GM12878 (cell line): ENCODE measurements at regions not wholly inside any gene's neighbourhood (a gene's known extent, or its start where the extent isn't known, plus 50 kb on each side); places are given as distances from the start of the nearest gene placed in this dataset.

ENCODE experiments used
- ATAC-seq: fragments of 200-7000 bp; cut with Tn5 transposase; 3 replicates; pipeline ENCODE4 v1.9.1; 2020; ENCODE audit warnings: mild to moderate bottlenecking, moderate library complexity
- BruUV-seq: library from RNA; stranded (reverse); fragments of 400-500 nt; replicated peaks from 2 replicates; lab custom pipeline; 2021; lab: Mats Ljungman, UMichigan
- CTCF ChIA-PET: fragments of 300-600 bp; sonication (Branson Sonifier 250); formaldehyde crosslinking; extraction: SDS; loops from one replicate; lab custom pipeline; 2021; ENCODE audit warnings: inconsistent platforms; lab: Yijun Ruan, JAX
- POLR2A ChIA-PET: fragments of 350-600 bp; formaldehyde crosslinking; extraction: SDS; loops from one replicate; lab custom pipeline; 2021; ENCODE audit warnings: inconsistent platforms; lab: Charles Lee
- RAD21 ChIA-PET: fragments of 300-600 bp; sonication (Branson Sonifier 250); formaldehyde crosslinking; loops from one replicate; lab custom pipeline; 2023; ENCODE audit warnings: antibody characterized with exemption; ENCODE audit not compliant: unreplicated experiment; lab: Charles Lee
- SMC1A ChIA-PET: fragments of 300-600 bp; sonication (Branson Sonifier 250); formaldehyde crosslinking; loops from one replicate; lab custom pipeline; 2023; ENCODE audit not compliant: unreplicated experiment, uncharacterized antibody; lab: Charles Lee
- DNase-seq: peaks from one replicate; pipeline ENCODE4 v3.0.0-alpha.2; 2011; ENCODE audit warnings: low read depth, low spot score
- FAIRE-seq: peaks from 3 replicates; lab custom pipeline; 2011; peaks lifted over from hg19 to GRCh38; lab: Jason Lieb, UNC
- H2AFZ ChIP-seq: 2 replicates; pipeline ENCODE4 v1.6.0; 2011; ENCODE audit warnings: low read depth, low read length, control low read depth; ENCODE audit not compliant: control insufficient read depth
- H3K27ac ChIP-seq: 2 replicates; pipeline ENCODE4 v1.5.1; 2011; ENCODE audit warnings: control low read depth; ENCODE audit not compliant: control insufficient read depth, insufficient read depth
- H3K27me3 ChIP-seq, 2 experiments: replicated peaks in 1 of 2; 2 replicates each; pipeline versions ENCODE4 v1.6.0 to v1.6.1; 2011; ENCODE audit warnings: low read length in 1 of 2; ENCODE audit not compliant: control insufficient read depth in 2 of 2, insufficient read depth in 2 of 2
- H3K36me3 ChIP-seq, 2 experiments: 2 replicates each; pipeline ENCODE4 v1.5.1; 2011; ENCODE audit warnings: low read length in 1 of 2; ENCODE audit not compliant: control insufficient read depth in 2 of 2, insufficient read depth in 2 of 2
- H3K4me1 ChIP-seq: 2 replicates; pipeline ENCODE4 v1.6.1; 2011; ENCODE audit warnings: mild to moderate bottlenecking, low read length, moderate library complexity, mixed read lengths; ENCODE audit not compliant: control insufficient read depth, insufficient read depth
- H3K4me2 ChIP-seq: 2 replicates; pipeline ENCODE4 v1.6.0; 2011; ENCODE audit warnings: control low read depth; ENCODE audit not compliant: control insufficient read depth, insufficient read depth
- H3K4me3 ChIP-seq: fragments of 200-600 bp; sonication (generic); 2 replicates; pipeline ENCODE4 v1.5.1; 2016
- H3K79me2 ChIP-seq: 2 replicates; pipeline ENCODE4 v1.6.0; 2011; ENCODE audit warnings: low read length; ENCODE audit not compliant: control insufficient read depth, insufficient read depth
- H3K9ac ChIP-seq: 2 replicates; pipeline ENCODE4 v1.8.0; 2011; ENCODE audit warnings: low read length, control low read depth, mixed read lengths; ENCODE audit not compliant: control insufficient read depth, insufficient read depth
- H3K9me3 ChIP-seq: replicated peaks from 3 replicates; pipeline ENCODE4 v1.5.1; 2011; ENCODE audit warnings: mild to moderate bottlenecking, low read length; ENCODE audit not compliant: control insufficient read depth, insufficient read depth
- H4K20me1 ChIP-seq: 2 replicates; pipeline ENCODE4 v1.6.0; 2011; ENCODE audit not compliant: control insufficient read depth, insufficient read depth
- ASH2L ChIP-seq: fragments of 300-600, 200-600 bp; sonication (generic); IDR thresholded peaks from 2 replicates; pipeline ENCODE4 v1.6.1; 2017; ENCODE audit warnings: low read depth, mild to moderate bottlenecking, borderline replicate concordance
- ATF7 ChIP-seq: fragments of 450-650 bp; IDR thresholded peaks from 2 replicates; pipeline ENCODE4 v1.6.1; 2016; ENCODE audit warnings: low read depth, mild to moderate bottlenecking
- BCLAF1 ChIP-seq: fragments of 450-650 bp; IDR thresholded peaks from 2 replicates; pipeline ENCODE4 v1.6.1; 2017; ENCODE audit warnings: antibody characterized with exemption, mild to moderate bottlenecking, moderate library complexity
- CTCF ChIP-seq, 3 experiments: IDR thresholded peaks in 2 of 3; conservative IDR thresholded peaks in 1 of 3; 2 replicates each; pipeline ENCODE4 v1.5.1; 2011; ENCODE audit warnings: low read depth in 3 of 3, low read length in 3 of 3, mild to moderate bottlenecking in 3 of 3, control low read depth in 2 of 3, moderate library complexity in 2 of 3, inconsistent platforms in 1 of 3, mixed read lengths in 1 of 3; ENCODE audit not compliant: control insufficient read depth in 2 of 3, insufficient read depth in 1 of 3; ENCODE audit errors: extremely low read depth in 1 of 3
- IRF3 ChIP-seq: fragments of 450-650 bp; IDR thresholded peaks from 2 replicates; pipeline ENCODE4 v1.6.1; 2014; ENCODE audit warnings: mild to moderate bottlenecking
- KLF5 ChIP-seq: fragments of 450-650 bp; IDR thresholded peaks from 2 replicates; pipeline ENCODE4 v1.6.1; 2014; ENCODE audit warnings: mild to moderate bottlenecking; ENCODE audit not compliant: partially characterized antibody
- PBX3 ChIP-seq: IDR thresholded peaks from 2 replicates; pipeline ENCODE4 v1.6.1; 2011; ENCODE audit warnings: mild to moderate bottlenecking, low read depth, low read length, moderate library complexity; ENCODE audit not compliant: insufficient replicate concordance
- POLR2AphosphoS2 ChIP-seq: IDR thresholded peaks from 2 replicates; pipeline ENCODE4 v1.6.1; 2011; ENCODE audit warnings: low read depth, mild to moderate bottlenecking, low read length, improper control_type of control experiment, moderate library complexity
- RUNX3 ChIP-seq: IDR thresholded peaks from 2 replicates; pipeline ENCODE4 v1.6.1; 2012; ENCODE audit warnings: low read length, inconsistent platforms
- SIX5 ChIP-seq: IDR thresholded peaks from 2 replicates; pipeline ENCODE4 v1.6.1; 2011; ENCODE audit warnings: mild to moderate bottlenecking, low read depth, low read length, moderate library complexity; ENCODE audit not compliant: severe bottlenecking
- SMAD5 ChIP-seq: IDR thresholded peaks from 2 replicates; pipeline ENCODE4 v1.6.1; 2016; ENCODE audit warnings: antibody characterized with exemption, low read depth
- STAT1 ChIP-seq: fragments of 450-650 bp; conservative IDR thresholded peaks from 2 replicates; pipeline ENCODE4 v1.6.1; 2014; ENCODE audit warnings: antibody characterized with exemption, mild to moderate bottlenecking
- TAF1 ChIP-seq: IDR thresholded peaks from 2 replicates; pipeline ENCODE4 v1.6.1; 2011; ENCODE audit warnings: mild to moderate bottlenecking, low read depth, low read length, borderline replicate concordance
- TCF7 ChIP-seq: IDR thresholded peaks from 2 replicates; pipeline ENCODE4 v1.6.1; 2014; ENCODE audit warnings: antibody characterized with exemption, borderline replicate concordance
- USF1 ChIP-seq: IDR thresholded peaks from 2 replicates; pipeline ENCODE4 v1.6.1; 2011; ENCODE audit warnings: borderline replicate concordance, low read depth, mild to moderate bottlenecking, moderate library complexity, mixed read lengths, low read length; ENCODE audit not compliant: insufficient read depth; ENCODE audit errors: extremely low read length
- ZNF24 ChIP-seq: fragments of 450-650 bp; IDR thresholded peaks from 2 replicates; pipeline ENCODE4 v1.6.1; 2017; ENCODE audit warnings: antibody characterized with exemption, mild to moderate bottlenecking
- WGBS: methylation state at CpG from one replicate; pipeline ENCODE4 v1.1.6; 2016; ENCODE audit warnings: low lambda C conversion rate; ENCODE audit not compliant: insufficient replicate concordance, insufficient coverage; ENCODE audit errors: missing lambda C conversion rate; 5-methylcytosine and 5-hydroxymethylcytosine counted together
- in situ Hi-C: fragments of 300-500 bp; cut with MboI; formaldehyde crosslinking; loops from 9 replicates; pipeline ENCODE4 v1.14.3; 2018; ENCODE audit warnings: mixed read lengths
- intact Hi-C: fragments of 100-400 bp; cut with micrococcal nuclease; formaldehyde crosslinking; loops from one replicate; pipeline ENCODE4 v1.14.2; 2022; ENCODE audit not compliant: unreplicated experiment

GRCh38 chr16:51392521-51393187, 241.6 kb upstream of the SALL1 start:
- intact Hi-C loops: no loop called here
- 44% methylated on average over 16 of the region's 16 CpGs for WGBS
- FAIRE-seq: no peak
- no peak for ATAC-seq
- Histone ChIP-seq H3K27ac (no peak overlapping the region), H3K36me3 (no peaks in the 10 kb centered on the region), H4K20me1 (no peaks in the 10 kb centered on the region), H3K27me3 (no peaks in the 10 kb centered on the region), H3K9ac (no peak overlapping the region), H3K4me3 (no peak overlapping the region), H3K4me2 (no peak overlapping the region), H3K79me2 (no peaks in the 10 kb centered on the region), H3K4me1 (no peaks in the 10 kb centered on the region), H2AFZ (no peak overlapping the region), H3K9me3 (no peaks in the 10 kb centered on the region)
- DNase-seq: no peak
- in situ Hi-C loops: no loop called here
- ChIA-PET CTCF (no interaction called here), RAD21 (interaction anchor here (1.2 kb wide), 1 partner anchor 249 kb away, joined by 3 read pairs; no protein-coding TSS in a partner anchor), SMC1A (no interaction called here), POLR2A (no interaction called here)
- BruUV-seq: no TSS peak
- TF ChIP-seq ZNF24 (no peak), ASH2L (no peak), IRF3 (no peak), CTCF (IDR thresholded peaks at IDR 0.05 in 2 of 3, conservative IDR thresholded peaks at IDR 0.05 in 1 of 3; ENCODE audit: control insufficient read depth in 2 of 3, extremely low read depth in 1 of 3, insufficient read depth in 1 of 3, low read depth in 3 of 3, low read length in 3 of 3) (no peak), KLF5 (no peak), ATF7 (no peak), POLR2AphosphoS2 (no peak), SIX5 (no peak), RUNX3 (no peak), SMAD5 (no peak), TAF1 (no peak), BCLAF1 (no peak), STAT1 (no peak), USF1 (no peak), TCF7 (no peak), PBX3 (peak; percentile 34)
